ENCODE measurements at regions not wholly inside any gene's neighbourhood (a gene's known extent, or its start where the extent isn't known, plus 50 kb on each side); places are given as distances from the start of the nearest gene placed in this dataset.
"Not testable (repeated sequence)": the region's sequence is repeated elsewhere in the genome, so short reads cannot be mapped to it uniquely, and the experiment has no call there.

GRCh38 chr1:118290571-118290970, 105.5 kb upstream of the SPAG17 start:
- peak; percentile 61 for DNase-seq

GRCh38 chr1:118290046-118290445, 105.0 kb upstream of the SPAG17 start:
- DNase-seq, result peak; percentile 23

GRCh38 chr1:118280656-118281055, 95.6 kb upstream of the SPAG17 start:
- not testable (repeated sequence) for DNase-seq

- no peak for DNase-seq
Observed at GRCh38 chr1:118275472-118276115, 90.6 kb upstream of the SPAG17 start.

GRCh38 chr1:118272884-118273283, 87.9 kb upstream of the SPAG17 start:
- no peak for DNase-seq

- no peak for DNase-seq
Observed at GRCh38 chr1:118271883-118272282, 86.9 kb upstream of the SPAG17 start.

- DNase-seq, result no peak
Observed at GRCh38 chr1:118269598-118269997, 84.6 kb upstream of the SPAG17 start.

- DNase-seq, result no peak
Observed at GRCh38 chr1:118266436-118266835, 81.4 kb upstream of the SPAG17 start.

- no peak for DNase-seq
Observed at GRCh38 chr1:118264343-118264742, 79.3 kb upstream of the SPAG17 start.

GRCh38 chr1:118262865-118263264, 77.8 kb upstream of the SPAG17 start:
- no peak for DNase-seq

GRCh38 chr1:118258975-118259374, 73.9 kb upstream of the SPAG17 start:
- no peak for DNase-seq

- no peak for DNase-seq
Observed at GRCh38 chr1:118257946-118258345, 72.9 kb upstream of the SPAG17 start.

GRCh38 chr1:118254491-118255425, 69.7 kb upstream of the SPAG17 start:
- DNase-seq, result no peak

- peak; percentile 29 for DNase-seq
Observed at GRCh38 chr1:118254001-118254400, 69.0 kb upstream of the SPAG17 start.

- DNase-seq, result peak; percentile 78
Observed at GRCh38 chr1:118253053-118253915, 68.3 kb upstream of the SPAG17 start.

GRCh38 chr1:118252624-118253023, 67.6 kb upstream of the SPAG17 start:
- DNase-seq, result no peak

GRCh38 chr1:118250232-118250631, 65.2 kb upstream of the SPAG17 start:
- DNase-seq, result no peak

GRCh38 chr1:118249641-118250040, 64.6 kb upstream of the SPAG17 start:
- peak; percentile 66 for DNase-seq

- DNase-seq, result peak; percentile 41
Observed at GRCh38 chr1:118247593-118247992, 62.6 kb upstream of the SPAG17 start.

GRCh38 chr1:118246646-118247045, 61.6 kb upstream of the SPAG17 start:
- no peak for DNase-seq

- DNase-seq, result no peak
Observed at GRCh38 chr1:118244194-118244593, 59.2 kb upstream of the SPAG17 start.

- DNase-seq, result peak; percentile 28
Observed at GRCh38 chr1:118243269-118243668, 58.2 kb upstream of the SPAG17 start.
